Adrenal gland (tissue), 5 donors: ENCODE measurements at regions not wholly inside any gene's neighbourhood (a gene's known extent, or its start where the extent isn't known, plus 50 kb on each side); places are given as distances from the start of the nearest gene placed in this dataset.

Experiments
- CTCF ChIP-seq, 6 experiments: fragments of 450-650 bp in 4 of 6; fragments of 200-600 bp in 2 of 6; sonication (generic) in 1 of 6; IDR thresholded peaks; 1 replicate in 5 of 6; 2 replicates in 1 of 6; pipeline versions ENCODE4 v1.5.1 to v1.8.0; 2016 to 2021; ENCODE audit warnings: antibody characterized with exemption in 6 of 6, mild to moderate bottlenecking in 2 of 6, moderate library complexity in 1 of 6
- POLR2A ChIP-seq, 2 donors: fragments of 450-650 bp; IDR thresholded peaks; one replicate each; pipeline ENCODE4 v1.6.1; 2017; ENCODE audit warnings: antibody characterized with exemption in 2 of 2, mild to moderate bottlenecking in 2 of 2, moderate library complexity in 1 of 2
- donor health status: DM: no; HTN: no; CAD: no.

DNA sequence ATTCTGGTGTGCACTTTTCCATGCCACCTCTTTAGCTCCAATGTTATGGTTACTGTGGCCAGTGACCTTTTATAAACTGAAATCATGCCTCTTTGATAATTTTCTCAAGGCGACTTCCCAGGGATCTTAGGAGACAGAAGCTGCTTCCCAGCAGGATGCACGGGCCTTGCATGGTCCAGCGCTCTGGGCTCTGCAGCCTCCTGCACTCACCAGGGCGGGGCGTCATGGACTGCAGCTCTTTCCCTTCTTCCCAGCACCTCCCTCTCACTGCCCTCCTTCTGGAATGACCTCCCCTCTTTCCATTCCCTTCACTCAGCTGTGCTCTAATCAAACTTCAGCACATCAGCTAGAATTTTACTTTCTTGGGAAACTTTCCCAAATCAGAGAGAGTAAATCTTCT is 318.3 kb downstream of the IRS2 start:
- TF ChIP-seq POLR2A (IDR thresholded peaks at IDR 0.05) (no peak), CTCF (IDR thresholded peaks at IDR 0.05) (no peak)
